ENCODE measurements at regions not wholly inside any gene's neighbourhood (a gene's known extent, or its start where the extent isn't known, plus 50 kb on each side); places are given as distances from the start of the nearest gene placed in this dataset.

DNA sequence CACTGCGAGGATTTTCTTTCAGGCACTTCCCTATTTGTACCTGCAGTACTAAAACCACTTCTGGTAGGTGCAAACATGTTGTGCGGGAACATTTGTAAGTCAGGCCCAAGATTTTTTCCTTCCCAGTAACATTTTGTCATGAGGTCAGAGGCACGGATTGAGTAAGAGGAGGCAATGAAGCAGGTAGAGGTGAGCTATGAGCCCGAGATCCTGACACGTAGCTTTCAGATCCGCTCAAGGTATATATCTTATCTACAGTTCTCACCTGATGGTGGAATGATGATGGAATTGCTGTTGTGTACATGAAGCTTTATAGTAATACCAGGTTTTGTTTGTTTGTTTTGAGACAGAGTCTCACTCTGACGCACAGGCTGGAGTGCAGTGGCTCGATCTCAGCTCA lies 497.5 kb downstream of the NR2F2 start:
- Histone ChIP-seq H3K27me3 (ENCODE audit: low read depth) (no peaks in the 10 kb centered on the region), H3K27ac (no peak overlapping the region), H3K9me3 (no peaks in the 10 kb centered on the region), H3K4me1 (no peaks in the 10 kb centered on the region), H3K4me3 (no peak overlapping the region), H3K36me3 (no peaks in the 10 kb centered on the region)
- TF ChIP-seq, protein P1, sequence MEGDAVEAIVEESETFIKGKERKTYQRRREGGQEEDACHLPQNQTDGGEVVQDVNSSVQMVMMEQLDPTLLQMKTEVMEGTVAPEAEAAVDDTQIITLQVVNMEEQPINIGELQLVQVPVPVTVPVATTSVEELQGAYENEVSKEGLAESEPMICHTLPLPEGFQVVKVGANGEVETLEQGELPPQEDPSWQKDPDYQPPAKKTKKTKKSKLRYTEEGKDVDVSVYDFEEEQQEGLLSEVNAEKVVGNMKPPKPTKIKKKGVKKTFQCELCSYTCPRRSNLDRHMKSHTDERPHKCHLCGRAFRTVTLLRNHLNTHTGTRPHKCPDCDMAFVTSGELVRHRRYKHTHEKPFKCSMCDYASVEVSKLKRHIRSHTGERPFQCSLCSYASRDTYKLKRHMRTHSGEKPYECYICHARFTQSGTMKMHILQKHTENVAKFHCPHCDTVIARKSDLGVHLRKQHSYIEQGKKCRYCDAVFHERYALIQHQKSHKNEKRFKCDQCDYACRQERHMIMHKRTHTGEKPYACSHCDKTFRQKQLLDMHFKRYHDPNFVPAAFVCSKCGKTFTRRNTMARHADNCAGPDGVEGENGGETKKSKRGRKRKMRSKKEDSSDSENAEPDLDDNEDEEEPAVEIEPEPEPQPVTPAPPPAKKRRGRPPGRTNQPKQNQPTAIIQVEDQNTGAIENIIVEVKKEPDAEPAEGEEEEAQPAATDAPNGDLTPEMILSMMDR (IDR thresholded peaks at IDR 0.05) = no peak
- no peak for ATAC-seq
- intact Hi-C loops (cut with DNase I) = no loop called here
- no peak for DNase-seq

DNA sequence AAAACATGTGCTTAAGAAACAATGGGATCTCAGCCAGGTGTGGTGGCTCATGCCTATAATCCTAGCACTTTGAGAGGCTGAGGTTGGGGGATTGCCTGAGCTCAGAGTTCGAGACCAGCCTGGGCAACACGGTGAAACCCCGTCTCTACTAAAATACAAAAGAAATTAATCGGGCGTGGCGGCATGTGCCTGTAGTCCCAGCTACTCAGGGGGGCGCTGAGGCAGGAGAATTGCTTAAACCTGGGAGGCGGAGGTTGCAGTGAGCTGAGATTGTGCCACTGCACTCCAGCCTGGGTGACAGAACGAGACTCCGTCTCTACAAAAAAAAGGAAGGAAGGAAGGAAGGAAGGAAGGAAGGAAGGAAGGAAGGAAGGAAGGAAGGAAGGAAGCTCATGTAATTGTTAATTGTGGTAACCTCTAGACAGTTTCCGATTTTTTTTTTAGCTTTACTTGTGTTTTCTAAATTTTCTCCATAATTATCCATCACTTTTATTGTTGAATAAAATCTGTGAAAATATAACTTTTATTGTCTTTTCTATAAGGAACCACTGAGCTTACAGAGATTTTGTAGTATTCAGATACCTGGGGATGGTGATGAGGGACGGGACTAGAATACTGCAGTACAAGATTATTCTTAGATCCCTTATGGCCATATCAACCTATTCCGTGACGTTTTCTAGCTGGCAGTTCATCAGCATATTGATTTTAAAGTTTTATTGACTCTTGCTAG lies 506.9 kb downstream of the NR2F2 start:
- H3K4me1 ChIP-seq = no peaks in the 10 kb centered on the region
- H3K27me3 ChIP-seq (ENCODE audit: low read depth) = no peaks in the 10 kb centered on the region
- DNase-seq = no peak
- no peak for ATAC-seq
- H3K27ac ChIP-seq = no peak overlapping the region
- TF ChIP-seq, protein P1 (IDR thresholded peaks at IDR 0.05) = no peak
- H3K9me3 ChIP-seq = no peaks in the 10 kb centered on the region
- intact Hi-C loops (cut with DNase I) = no loop called here
- no peaks in the 10 kb centered on the region for H3K36me3 ChIP-seq
- H3K4me3 ChIP-seq = no peak overlapping the region

GRCh38 chr15:96838081-96838480 lies 507.6 kb downstream of the NR2F2 start:
- no peaks in the 10 kb centered on the region for H3K9me3 ChIP-seq
- H3K4me1 ChIP-seq = no peaks in the 10 kb centered on the region
- TF ChIP-seq, protein P1 (IDR thresholded peaks at IDR 0.05) = no peak
- no peaks in the 10 kb centered on the region for H3K36me3 ChIP-seq
- DNase-seq (no peak), ATAC-seq (no peak)
- no peaks in the 10 kb centered on the region for H3K27me3 ChIP-seq (ENCODE audit: low read depth)
- no peak overlapping the region for H3K4me3 ChIP-seq
- no peak overlapping the region for H3K27ac ChIP-seq
- intact Hi-C loops (cut with DNase I) = no loop called here

DNA sequence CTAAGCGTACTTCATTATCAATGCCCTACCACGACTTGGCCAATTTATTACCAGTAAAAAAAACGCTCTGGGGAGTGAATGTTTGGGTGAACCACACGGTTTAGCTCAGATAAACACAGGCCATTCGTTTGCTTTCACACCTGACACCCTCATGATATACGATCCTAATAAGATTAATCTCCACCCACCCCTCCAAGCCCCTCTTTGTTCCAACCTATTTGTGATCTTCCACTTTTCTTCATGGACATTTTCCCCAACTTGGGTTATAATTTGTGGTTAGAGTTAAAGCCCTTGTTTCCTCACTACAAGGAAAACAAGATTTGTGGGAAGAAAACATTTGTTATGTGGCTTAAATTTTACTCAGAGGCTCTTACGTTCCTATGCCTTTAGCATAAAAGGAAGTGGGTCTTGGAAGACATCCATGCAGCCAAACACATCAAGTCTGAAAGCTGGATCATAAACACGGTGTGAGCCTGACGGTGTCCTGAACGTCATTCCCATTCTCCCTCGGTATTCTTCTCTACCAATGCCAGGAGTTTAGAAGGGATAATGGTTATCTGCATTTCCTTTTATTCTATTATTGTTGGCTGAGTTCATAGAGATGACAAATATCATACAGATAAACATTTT lies 518.9 kb downstream of the NR2F2 start:
- H3K4me1 ChIP-seq = no peaks in the 10 kb centered on the region
- no peak for DNase-seq
- no peaks in the 10 kb centered on the region for H3K9me3 ChIP-seq
- intact Hi-C loops (cut with DNase I) = no loop called here
- no peaks in the 10 kb centered on the region for H3K36me3 ChIP-seq
- TF ChIP-seq, protein P1 (IDR thresholded peaks at IDR 0.05) = no peak
- no peak overlapping the region for H3K27ac ChIP-seq
- no peak for ATAC-seq
- peaks cover 4% of the 10 kb centered on the region for H3K27me3 ChIP-seq (ENCODE audit: low read depth)
- H3K4me3 ChIP-seq = no peak overlapping the region

DNA sequence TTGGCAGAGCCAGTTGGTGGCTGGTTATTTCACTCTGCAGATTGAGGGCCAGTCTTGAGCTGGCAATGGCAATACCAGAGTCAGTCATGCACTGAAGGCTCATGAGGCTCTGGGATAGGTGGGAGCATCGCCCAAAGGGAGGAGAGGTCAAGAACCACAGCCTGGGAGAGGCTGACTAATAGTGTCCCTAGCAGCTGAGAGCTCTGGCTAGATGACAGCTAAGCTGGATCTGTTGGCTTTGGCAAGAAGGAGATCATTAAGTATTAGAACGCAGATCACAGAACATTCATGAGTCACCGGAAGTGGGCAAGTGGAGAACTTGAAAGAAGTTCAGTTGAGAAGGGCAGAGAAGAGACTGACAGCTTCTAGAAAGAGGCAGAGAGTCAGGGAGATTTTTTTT lies 521.1 kb downstream of the NR2F2 start:
- H3K27me3 ChIP-seq (ENCODE audit: low read depth) = peaks cover 4% of the 10 kb centered on the region
- no peak overlapping the region for H3K4me3 ChIP-seq
- TF ChIP-seq, protein P1 (IDR thresholded peaks at IDR 0.05) = no peak
- no peaks in the 10 kb centered on the region for H3K9me3 ChIP-seq
- no peak overlapping the region for H3K27ac ChIP-seq
- H3K36me3 ChIP-seq = no peaks in the 10 kb centered on the region
- intact Hi-C loops (cut with DNase I) = no loop called here
- DNase-seq = no peak
- no peaks in the 10 kb centered on the region for H3K4me1 ChIP-seq
- ATAC-seq = no peak
